WTC11 (cell line): ENCODE measurements at regions not wholly inside any gene's neighbourhood (a gene's known extent, or its start where the extent isn't known, plus 50 kb on each side); places are given as distances from the start of the nearest gene placed in this dataset.

Source experiments
- ATAC-seq: fragments of 200-7000 bp; cut with Tn5 transposase; 2 replicates; pipeline ENCODE4 v1.10.0; 2021; ENCODE audit warnings: mild to moderate bottlenecking, moderate library complexity
- CTCF ChIA-PET: fragments of 300-600 bp; sonication (Branson Sonifier 250); formaldehyde crosslinking; loops from one replicate; lab custom pipeline; 2021; ENCODE audit warnings: antibody characterized with exemption; lab: Charles Lee
- POLR2A ChIA-PET: fragments of 350-600 bp; sonication (Branson Sonifier 250); formaldehyde crosslinking; loops from one replicate; lab custom pipeline; 2021; ENCODE audit warnings: antibody characterized with exemption; lab: Charles Lee
- DNase-seq: peaks from one replicate; pipeline ENCODE4 v3.0.0; 2021; ENCODE audit warnings: low spot score
- H3K27ac Mint-ChIP-seq: 2 replicates; pipeline ENCODE4 v1.8.0; 2021; ENCODE audit warnings: mixed read lengths
- H3K27me3 Mint-ChIP-seq: 2 replicates; pipeline ENCODE4 v1.8.0; 2021; ENCODE audit warnings: low read depth, mild to moderate bottlenecking, moderate library complexity, mixed read lengths
- H3K36me3 Mint-ChIP-seq: 2 replicates; pipeline ENCODE4 v1.8.0; 2021; ENCODE audit warnings: mixed read lengths
- H3K4me1 Mint-ChIP-seq: 2 replicates; pipeline ENCODE4 v1.8.0; 2022; ENCODE audit warnings: mixed read lengths
- H3K4me3 Mint-ChIP-seq: 2 replicates; pipeline ENCODE4 v1.8.0; 2021; ENCODE audit warnings: mild to moderate bottlenecking, moderate library complexity, mixed read lengths
- H3K9me3 Mint-ChIP-seq: 2 replicates; pipeline ENCODE4 v1.8.0; 2021; ENCODE audit warnings: mixed read lengths
- ATF2 ChIP-seq: sonication (generic); formaldehyde crosslinking; IDR thresholded peaks from 2 replicates; pipeline ENCODE4 v1.8.1; 2022; ENCODE audit warnings: low read depth, missing genetic modification reagents, borderline replicate concordance
- CTCF ChIP-seq: fragments of 200-600 bp; IDR thresholded peaks from 2 replicates; pipeline ENCODE4 v1.8.0; 2022; ENCODE audit warnings: antibody characterized with exemption
- E2F4 ChIP-seq: sonication (generic); formaldehyde crosslinking; IDR thresholded peaks from 2 replicates; pipeline ENCODE4 v1.8.1; 2022; ENCODE audit warnings: low read depth, mild to moderate bottlenecking, moderate library complexity, missing genetic modification reagents, borderline replicate concordance
- EMX1 ChIP-seq: fragments of 250-450 bp; sonication (Bioruptor Pico); IDR thresholded peaks from 2 replicates; pipeline ENCODE4 v1.8.0; 2021; ENCODE audit warnings: mild to moderate bottlenecking
- ETV6 ChIP-seq: sonication (generic); formaldehyde crosslinking; IDR thresholded peaks from 2 replicates; pipeline ENCODE4 v1.8.1; 2022; ENCODE audit warnings: mild to moderate bottlenecking, missing genetic modification reagents
- FOXK1 ChIP-seq: sonication (generic); formaldehyde crosslinking; IDR thresholded peaks from 2 replicates; pipeline ENCODE4 v1.8.0; 2022; ENCODE audit warnings: mild to moderate bottlenecking, moderate library complexity, missing genetic modification reagents
- FOXP4 ChIP-seq: sonication (generic); formaldehyde crosslinking; IDR thresholded peaks from 2 replicates; pipeline ENCODE4 v1.8.0; 2022; ENCODE audit warnings: mild to moderate bottlenecking, missing genetic modification reagents
- GTF2I ChIP-seq: fragments of 250-450 bp; sonication (Bioruptor Pico); conservative IDR thresholded peaks from 2 replicates; pipeline ENCODE4 v1.4.0; 2021; ENCODE audit warnings: mild to moderate bottlenecking
- IRF2 ChIP-seq: sonication (generic); formaldehyde crosslinking; IDR thresholded peaks from 2 replicates; pipeline ENCODE4 v1.8.0; 2022; ENCODE audit warnings: low read depth, missing genetic modification reagents, borderline replicate concordance
- KAT7 ChIP-seq: sonication (generic); formaldehyde crosslinking; IDR thresholded peaks from 2 replicates; pipeline ENCODE4 v1.8.1; 2023; ENCODE audit warnings: missing genetic modification reagents, mild to moderate bottlenecking, borderline replicate concordance
- MAX ChIP-seq: sonication (generic); formaldehyde crosslinking; IDR thresholded peaks from 2 replicates; pipeline ENCODE4 v1.8.0; 2022; ENCODE audit warnings: mild to moderate bottlenecking, missing genetic modification reagents
- NFATC4 ChIP-seq: fragments of 250-450 bp; sonication (Bioruptor Pico); IDR thresholded peaks from 2 replicates; pipeline ENCODE4 v1.9.0; 2021; ENCODE audit warnings: mild to moderate bottlenecking
- NR3C1 ChIP-seq: sonication (generic); formaldehyde crosslinking; conservative IDR thresholded peaks from 2 replicates; pipeline ENCODE4 v1.8.1; 2023; ENCODE audit warnings: low read depth, mild to moderate bottlenecking, missing genetic modification reagents
- PREB ChIP-seq: sonication (generic); formaldehyde crosslinking; IDR thresholded peaks from 2 replicates; pipeline ENCODE4 v1.8.1; 2022; ENCODE audit warnings: mild to moderate bottlenecking, missing genetic modification reagents, moderate library complexity, borderline replicate concordance
- RELA ChIP-seq: sonication (generic); formaldehyde crosslinking; IDR thresholded peaks from 2 replicates; pipeline ENCODE4 v1.8.1; 2022; ENCODE audit warnings: missing genetic modification reagents, mild to moderate bottlenecking, borderline replicate concordance
- STAT6 ChIP-seq: sonication (generic); formaldehyde crosslinking; conservative IDR thresholded peaks from 2 replicates; pipeline ENCODE4 v1.8.1; 2023; ENCODE audit warnings: mild to moderate bottlenecking, low read depth, missing genetic modification reagents, moderate library complexity
- TCF7 ChIP-seq: sonication (generic); formaldehyde crosslinking; IDR thresholded peaks from 2 replicates; pipeline ENCODE4 v1.8.0; 2022; ENCODE audit warnings: mild to moderate bottlenecking, low read depth, missing genetic modification reagents, moderate library complexity
- ZBTB21 ChIP-seq: sonication (generic); formaldehyde crosslinking; IDR thresholded peaks from 2 replicates; pipeline ENCODE4 v1.8.1; 2023; ENCODE audit warnings: mild to moderate bottlenecking, missing genetic modification reagents, borderline replicate concordance
- ZNF232 ChIP-seq: sonication (generic); formaldehyde crosslinking; IDR thresholded peaks from 2 replicates; pipeline ENCODE4 v1.8.0; 2022; ENCODE audit warnings: mild to moderate bottlenecking, missing genetic modification reagents
- ZNF532 ChIP-seq: fragments of 250-450 bp; sonication (Bioruptor Pico); IDR thresholded peaks from 2 replicates; pipeline ENCODE4 v1.9.0; 2021; ENCODE audit warnings: mild to moderate bottlenecking, borderline replicate concordance

- TF ChIP-seq RELA: no peak
- no peak for TF ChIP-seq PREB (CRISPR knock-in tag)
- no peak for TF ChIP-seq ZNF232 (CRISPR knock-in tag)
- TF ChIP-seq NFATC4 (CRISPR knock-in tag): no peak
- Mint-ChIP-seq H3K4me3 (no peak overlapping the region), H3K27ac (no peak overlapping the region), H3K4me1 (peaks cover 11% of the 10 kb centered on the region), H3K9me3 (no peaks in the 10 kb centered on the region), H3K36me3 (no peaks in the 10 kb centered on the region), H3K27me3 (no peaks in the 10 kb centered on the region)
- ChIA-PET POLR2A (no interaction called here), CTCF (no interaction called here)
- no peak for ATAC-seq
- DNase-seq: no peak
Observed at GRCh38 chr11:24161587-24161986, 335.3 kb upstream of the LUZP2 start.

DNA sequence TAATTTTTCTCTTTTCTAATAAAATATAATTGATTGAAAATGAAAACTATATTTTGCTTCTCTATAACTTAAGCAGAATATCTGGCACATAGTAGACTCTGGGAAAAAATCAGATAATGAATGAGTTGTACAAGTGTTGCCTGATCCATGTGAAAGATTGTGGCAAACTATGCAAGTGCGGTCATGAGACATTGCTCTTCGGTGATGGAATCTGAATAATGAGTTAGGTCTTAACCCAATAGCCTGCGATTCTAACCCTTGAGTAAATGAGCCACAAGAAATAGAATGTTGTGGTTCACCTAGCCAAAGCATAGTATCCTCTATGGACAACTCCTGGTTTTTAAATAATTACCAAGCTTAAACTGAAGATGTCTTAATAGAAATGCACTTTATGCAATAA, 333.7 kb upstream of the LUZP2 start:
- DNase-seq: no peak
- ChIA-PET CTCF (no interaction called here), POLR2A (no interaction called here)
- Mint-ChIP-seq H3K4me1 (peaks cover 5% of the 10 kb centered on the region; the same call in 1 of the 2 replicates), H3K9me3 (no peaks in the 10 kb centered on the region), H3K27ac (no peak overlapping the region), H3K36me3 (no peaks in the 10 kb centered on the region), H3K27me3 (no peaks in the 10 kb centered on the region), H3K4me3 (no peak overlapping the region)
- no peak for ATAC-seq
- TF ChIP-seq IRF2 (CRISPR knock-in tag) (no peak), ATF2 (CRISPR knock-in tag) (no peak), ZBTB21 (CRISPR knock-in tag) (no peak), ZNF232 (CRISPR knock-in tag) (no peak), ETV6 (CRISPR knock-in tag) (no peak), STAT6 (CRISPR knock-in tag) (no peak), MAX (CRISPR knock-in tag) (no peak), CTCF (no peak), FOXP4 (CRISPR knock-in tag) (no peak), GTF2I (CRISPR knock-in tag) (no peak), E2F4 (CRISPR knock-in tag) (no peak), FOXK1 (CRISPR knock-in tag) (no peak), EMX1 (CRISPR knock-in tag) (no peak), NR3C1 (CRISPR knock-in tag) (no peak), KAT7 (CRISPR knock-in tag) (no peak), TCF7 (CRISPR knock-in tag) (no peak), ZNF532 (CRISPR knock-in tag) (no peak)
